ENCODE measurements at regions not wholly inside any gene's neighbourhood (a gene's known extent, or its start where the extent isn't known, plus 50 kb on each side); places are given as distances from the start of the nearest gene placed in this dataset.

GRCh38 chr2:117716505-117716904, 98.0 kb upstream of the DDX18 start:
- TF ChIP-seq POLR2A (IDR thresholded peaks at IDR 0.05) (no peak), POLR2AphosphoS5 (IDR thresholded peaks at IDR 0.05) (no peak)
- TF ChIP-seq, protein P1, sequence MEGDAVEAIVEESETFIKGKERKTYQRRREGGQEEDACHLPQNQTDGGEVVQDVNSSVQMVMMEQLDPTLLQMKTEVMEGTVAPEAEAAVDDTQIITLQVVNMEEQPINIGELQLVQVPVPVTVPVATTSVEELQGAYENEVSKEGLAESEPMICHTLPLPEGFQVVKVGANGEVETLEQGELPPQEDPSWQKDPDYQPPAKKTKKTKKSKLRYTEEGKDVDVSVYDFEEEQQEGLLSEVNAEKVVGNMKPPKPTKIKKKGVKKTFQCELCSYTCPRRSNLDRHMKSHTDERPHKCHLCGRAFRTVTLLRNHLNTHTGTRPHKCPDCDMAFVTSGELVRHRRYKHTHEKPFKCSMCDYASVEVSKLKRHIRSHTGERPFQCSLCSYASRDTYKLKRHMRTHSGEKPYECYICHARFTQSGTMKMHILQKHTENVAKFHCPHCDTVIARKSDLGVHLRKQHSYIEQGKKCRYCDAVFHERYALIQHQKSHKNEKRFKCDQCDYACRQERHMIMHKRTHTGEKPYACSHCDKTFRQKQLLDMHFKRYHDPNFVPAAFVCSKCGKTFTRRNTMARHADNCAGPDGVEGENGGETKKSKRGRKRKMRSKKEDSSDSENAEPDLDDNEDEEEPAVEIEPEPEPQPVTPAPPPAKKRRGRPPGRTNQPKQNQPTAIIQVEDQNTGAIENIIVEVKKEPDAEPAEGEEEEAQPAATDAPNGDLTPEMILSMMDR (IDR thresholded peaks at IDR 0.05): no peak
- Histone ChIP-seq H3K27ac (no peak overlapping the region), H3K4me3 (no peak overlapping the region), H3K27me3 (replicated peaks; ENCODE audit: insufficient read depth) (no peaks in the 10 kb centered on the region), H3K4me1 (replicated peaks) (no peaks in the 10 kb centered on the region), H3K36me3 (no peaks in the 10 kb centered on the region), H3K9me3 (no peaks in the 10 kb centered on the region)
- WGBS: 73% methylated on average over 3 of the region's 3 CpGs
- intact Hi-C loops (cut with DNase I): no loop called here
- no peak for DNase-seq (ENCODE audit: low spot score)

GRCh38 chr2:117717072-117717471, 97.4 kb upstream of the DDX18 start:
- 20% methylated on average over 6 of the region's 6 CpGs for WGBS

GRCh38 chr2:117718048-117718447, 96.4 kb upstream of the DDX18 start:
- intact Hi-C loops (cut with DNase I): no loop called here
- no peaks in the 10 kb centered on the region for H3K27me3 ChIP-seq (replicated peaks; ENCODE audit: insufficient read depth)
- H3K36me3 ChIP-seq: no peaks in the 10 kb centered on the region
- WGBS: 16% methylated on average over 3 of the region's 3 CpGs
- DNase-seq (ENCODE audit: low spot score): no peak
- no peak overlapping the region for H3K27ac ChIP-seq
- TF ChIP-seq POLR2AphosphoS5 (IDR thresholded peaks at IDR 0.05) (no peak), POLR2A (IDR thresholded peaks at IDR 0.05) (no peak)
- TF ChIP-seq, protein P1 (IDR thresholded peaks at IDR 0.05): no peak
- H3K4me3 ChIP-seq: no peak overlapping the region
- no peaks in the 10 kb centered on the region for H3K9me3 ChIP-seq
- no peaks in the 10 kb centered on the region for H3K4me1 ChIP-seq (replicated peaks)

More at GRCh38 chr2:117717072-117717471, 97.4 kb upstream of the DDX18 start:
- no peaks in the 10 kb centered on the region for H3K9me3 ChIP-seq
- DNase-seq (ENCODE audit: low spot score): no peak
- no peak overlapping the region for H3K27ac ChIP-seq
- H3K36me3 ChIP-seq: no peaks in the 10 kb centered on the region
- H3K4me3 ChIP-seq: no peak overlapping the region
- no peaks in the 10 kb centered on the region for H3K4me1 ChIP-seq (replicated peaks)
- intact Hi-C loops (cut with DNase I): no loop called here
- TF ChIP-seq POLR2AphosphoS5 (IDR thresholded peaks at IDR 0.05): no peak
- TF ChIP-seq, protein P1 (IDR thresholded peaks at IDR 0.05): no peak
- TF ChIP-seq POLR2A (IDR thresholded peaks at IDR 0.05): no peak
- H3K27me3 ChIP-seq (replicated peaks; ENCODE audit: insufficient read depth): no peaks in the 10 kb centered on the region

DNA sequence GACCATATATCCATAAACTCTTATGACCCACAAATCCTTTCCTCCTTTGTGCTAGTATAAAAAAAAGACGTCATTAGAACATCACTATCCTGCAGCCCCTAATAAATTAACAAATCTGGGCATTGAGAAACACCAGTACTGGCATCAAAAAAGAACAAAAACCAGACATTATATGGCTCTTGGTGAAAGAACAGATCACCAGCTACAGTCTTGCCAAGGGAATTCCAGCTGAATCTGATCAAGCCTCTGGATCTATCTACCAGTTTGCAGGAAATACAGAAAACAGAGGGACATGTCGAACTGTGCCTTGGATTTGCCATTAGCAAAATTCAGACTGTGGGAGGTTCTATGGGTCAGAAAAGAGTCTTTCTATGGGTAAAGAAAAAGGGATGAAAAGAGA, 93.7 kb upstream of the DDX18 start:
- Histone ChIP-seq H3K4me3 (no peak overlapping the region), H3K4me1 (replicated peaks) (no peaks in the 10 kb centered on the region), H3K27ac (no peak overlapping the region), H3K36me3 (no peaks in the 10 kb centered on the region), H3K27me3 (replicated peaks; ENCODE audit: insufficient read depth) (no peaks in the 10 kb centered on the region), H3K9me3 (no peaks in the 10 kb centered on the region)
- DNase-seq (ENCODE audit: low spot score): no peak
- intact Hi-C loops (cut with DNase I): no loop called here
- WGBS: 43% methylated on average over 2 of the region's 2 CpGs
- no peak for TF ChIP-seq POLR2AphosphoS5 (IDR thresholded peaks at IDR 0.05)
- TF ChIP-seq POLR2A (IDR thresholded peaks at IDR 0.05): no peak
- TF ChIP-seq, protein P1 (IDR thresholded peaks at IDR 0.05): no peak

GRCh38 chr2:117723483-117723882, 91.0 kb upstream of the DDX18 start:
- DNase-seq (ENCODE audit: low spot score): no peak
- Histone ChIP-seq H3K36me3 (no peaks in the 10 kb centered on the region), H3K4me3 (no peak overlapping the region), H3K9me3 (no peaks in the 10 kb centered on the region), H3K27ac (no peak overlapping the region), H3K27me3 (replicated peaks; ENCODE audit: insufficient read depth) (no peaks in the 10 kb centered on the region), H3K4me1 (replicated peaks) (no peaks in the 10 kb centered on the region)
- TF ChIP-seq, protein P1 (IDR thresholded peaks at IDR 0.05): no peak
- no peak for TF ChIP-seq POLR2AphosphoS5 (IDR thresholded peaks at IDR 0.05)
- TF ChIP-seq POLR2A (IDR thresholded peaks at IDR 0.05): no peak
- WGBS: 78% methylated on average over 2 of the region's 2 CpGs
- intact Hi-C loops (cut with DNase I): no loop called here
